Left colon (tissue), 2 donors: ENCODE measurements at regions not wholly inside any gene's neighbourhood (a gene's known extent, or its start where the extent isn't known, plus 50 kb on each side); places are given as distances from the start of the nearest gene placed in this dataset.
"Not testable (repeated sequence)": the region's sequence is repeated elsewhere in the genome, so short reads cannot be mapped to it uniquely, and the experiment has no call there.

Experiments
- ATAC-seq: fragments of 200-7000 bp; cut with Tn5 transposase; one replicate; pipeline ENCODE4 v1.9.1; 2020; ENCODE audit warnings: mild to moderate bottlenecking, moderate library complexity
- DNase-seq, 2 donors: peaks; one replicate each; pipeline ENCODE4 v3.0.0-alpha.2; 2020
- intact Hi-C, 2 donors: fragments of 100-400 bp; cut with DNase I in 1 of 2; cut with micrococcal nuclease in 1 of 2; formaldehyde crosslinking; loops; one replicate each; pipeline versions ENCODE4 v1.11.2 to v1.14.0; 2022; cut with DNase I, micrococcal nuclease
- donor health status: DM: no; HTN: no; CAD: no.
- donor health status: DM: yes; HTN: yes; CAD: no.

- intact Hi-C loops, result no loop called here
- DNase-seq (no peak), ATAC-seq (no peak)
Measured at GRCh38 chr2:208872591-208872990, 466.0 kb downstream of the PTH2R start.

DNA sequence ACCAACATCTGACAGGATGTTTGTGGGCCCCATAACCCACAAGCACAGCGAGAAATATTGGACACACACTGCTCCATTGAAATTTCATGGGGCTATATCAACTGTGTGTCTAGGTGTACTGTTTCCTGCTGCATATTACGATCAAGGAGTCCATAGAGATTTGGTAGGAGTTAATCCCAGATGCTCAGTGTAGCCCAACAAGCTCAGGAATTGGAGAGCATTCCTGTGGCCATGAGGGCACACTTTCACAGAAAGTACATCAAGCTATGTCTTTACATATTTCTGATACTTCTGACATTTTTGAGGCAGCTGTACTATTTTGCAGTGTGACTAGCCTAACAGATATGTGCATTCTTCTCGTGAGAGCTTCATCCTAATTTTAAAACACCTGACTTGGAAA is 473.1 kb downstream of the PTH2R start:
- intact Hi-C loops, result no loop called here
- no peak for DNase-seq
- ATAC-seq, result no peak

- intact Hi-C loops, result no loop called here
- DNase-seq (no peak), ATAC-seq (no peak)
Measured at GRCh38 chr2:208880171-208880570, 473.6 kb downstream of the PTH2R start.

- DNase-seq, result no peak
- intact Hi-C loops, result no loop called here
- no peak for ATAC-seq
Measured at GRCh38 chr2:208890486-208890885, 483.9 kb downstream of the PTH2R start.

- ATAC-seq, result no peak
- intact Hi-C loops, result no loop called here
Measured at GRCh38 chr2:208892203-208892602, 485.6 kb downstream of the PTH2R start.

GRCh38 chr2:208906330-208906729 is 499.7 kb downstream of the PTH2R start:
- intact Hi-C loops, result no loop called here
- DNase-seq (no peak), ATAC-seq (no peak)

More at GRCh38 chr2:208892203-208892602, 485.6 kb downstream of the PTH2R start:
- DNase-seq, result no peak

- ATAC-seq (no peak), DNase-seq (no peak)
- intact Hi-C loops, result no loop called here
Measured at GRCh38 chr2:208915401-208915800, 508.4 kb upstream of the MAP2 start.

DNA sequence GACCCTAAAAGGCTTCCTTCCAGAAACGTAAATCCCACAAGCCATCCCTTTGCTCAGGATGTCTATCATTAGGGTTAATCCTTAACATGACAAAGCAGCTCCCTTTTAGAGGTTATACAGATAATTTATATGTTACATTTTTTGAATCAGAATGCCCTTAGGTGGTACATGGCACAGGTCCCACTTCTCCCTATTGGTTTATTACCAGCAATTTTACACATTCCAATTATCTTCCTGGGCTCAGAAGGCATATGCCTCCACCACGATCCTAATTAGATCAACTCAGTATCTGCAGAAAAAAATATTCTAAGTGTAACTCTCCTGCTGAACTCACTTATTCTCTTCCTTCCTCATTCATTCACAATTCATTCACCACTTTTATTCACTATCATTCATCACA is 507.0 kb upstream of the MAP2 start:
- ATAC-seq, result no peak
- no peak for DNase-seq
- intact Hi-C loops, result no loop called here

GRCh38 chr2:208921358-208921757 is 502.5 kb upstream of the MAP2 start:
- ATAC-seq, DNase-seq, intact Hi-C loops: not testable (repeated sequence)

- DNase-seq (no peak), ATAC-seq (no peak)
- intact Hi-C loops, result no loop called here
Measured at GRCh38 chr2:208927867-208928266, 496.0 kb upstream of the MAP2 start.

- DNase-seq, result no peak
- intact Hi-C loops, result no loop called here
- no peak for ATAC-seq
Measured at GRCh38 chr2:208929139-208929864, 494.5 kb upstream of the MAP2 start.

DNA sequence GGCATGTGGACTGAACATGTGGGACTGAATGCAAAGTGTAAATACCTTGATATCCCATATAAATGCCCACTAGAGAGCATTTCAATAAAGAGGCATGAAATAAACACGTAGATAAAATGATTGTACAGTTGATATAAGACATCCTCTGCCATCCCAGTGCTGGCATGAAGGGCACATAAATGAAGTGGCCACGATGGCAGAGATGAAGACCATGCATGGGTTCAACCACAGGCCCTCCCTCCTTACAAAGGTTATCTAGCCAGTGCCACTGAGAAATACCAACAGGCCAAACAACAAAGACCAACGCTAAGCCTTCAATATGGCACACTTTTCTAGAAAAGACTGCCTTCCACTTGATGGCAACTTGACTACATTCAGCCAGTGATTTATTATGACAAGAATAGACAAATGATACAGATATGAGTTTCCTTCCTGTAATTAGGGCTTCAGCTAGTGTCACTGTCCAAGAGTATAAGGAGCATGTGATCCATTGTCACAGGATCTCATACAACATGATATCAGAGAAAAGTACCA is 493.9 kb upstream of the MAP2 start:
- DNase-seq (no peak), ATAC-seq (no peak)
- intact Hi-C loops, result no loop called here

DNA sequence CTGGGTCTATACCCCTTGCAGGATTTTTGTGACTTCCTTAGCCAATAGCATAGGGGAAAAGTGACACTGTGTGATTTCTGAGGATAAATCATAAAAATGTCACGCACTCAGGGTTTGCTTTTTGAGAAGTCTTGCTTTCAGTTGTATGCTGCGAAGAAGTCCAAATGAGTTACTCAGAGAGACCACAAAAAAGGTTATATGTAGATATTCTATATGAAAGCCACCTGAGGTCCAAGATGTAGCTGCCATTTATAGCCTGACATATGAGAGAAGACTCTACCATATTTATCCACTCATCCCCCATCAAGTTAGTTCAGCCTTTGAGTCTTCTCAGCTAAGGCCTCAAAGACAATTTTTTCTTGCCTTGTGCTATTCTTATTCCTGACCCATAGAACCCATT is 488.3 kb upstream of the MAP2 start:
- ATAC-seq (no peak), DNase-seq (no peak)
- intact Hi-C loops, result no loop called here

DNA sequence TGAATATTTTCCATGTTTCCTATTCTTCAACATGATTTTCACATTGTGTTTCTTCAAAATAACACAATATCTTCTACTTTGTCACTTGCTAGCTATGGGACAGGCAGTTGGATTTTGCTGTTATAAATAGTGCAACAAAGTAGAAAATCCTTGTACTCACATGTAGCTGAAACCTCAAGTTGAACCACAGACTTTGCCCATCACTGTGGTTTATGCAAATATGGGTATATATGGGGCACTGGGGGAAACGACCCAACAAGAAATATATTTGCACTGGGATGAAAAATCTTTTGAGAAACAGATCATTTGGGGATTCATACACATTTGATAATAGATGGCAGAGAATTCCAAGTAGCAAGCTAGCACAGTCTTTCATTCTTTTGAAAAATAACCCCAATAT is 486.3 kb upstream of the MAP2 start:
- no peak for ATAC-seq
- intact Hi-C loops, result no loop called here
- no peak for DNase-seq

DNA sequence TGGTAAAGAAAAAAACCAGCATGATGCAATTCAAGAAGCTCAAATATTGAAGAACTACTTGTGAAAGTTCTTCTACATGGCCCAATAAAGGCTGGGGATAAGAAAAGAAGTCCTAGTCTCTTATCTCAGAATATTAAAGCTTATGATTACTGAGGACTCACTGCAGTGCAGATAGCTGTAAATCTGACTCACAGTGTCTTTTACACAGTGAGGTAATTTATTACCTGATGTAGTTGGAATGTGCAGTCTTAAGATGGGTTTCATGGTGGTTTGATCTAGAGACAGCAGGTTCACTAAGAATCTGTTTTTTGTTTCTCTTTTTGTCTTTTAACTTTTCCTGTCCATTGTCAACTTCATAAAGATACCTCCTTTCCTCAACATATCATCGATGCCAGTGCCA is 484.0 kb upstream of the MAP2 start:
- intact Hi-C loops, result no loop called here
- DNase-seq (no peak), ATAC-seq (no peak)

- intact Hi-C loops, result no loop called here
- no peak for DNase-seq
- no peak for ATAC-seq
Measured at GRCh38 chr2:208945719-208946256, 478.1 kb upstream of the MAP2 start.

DNA sequence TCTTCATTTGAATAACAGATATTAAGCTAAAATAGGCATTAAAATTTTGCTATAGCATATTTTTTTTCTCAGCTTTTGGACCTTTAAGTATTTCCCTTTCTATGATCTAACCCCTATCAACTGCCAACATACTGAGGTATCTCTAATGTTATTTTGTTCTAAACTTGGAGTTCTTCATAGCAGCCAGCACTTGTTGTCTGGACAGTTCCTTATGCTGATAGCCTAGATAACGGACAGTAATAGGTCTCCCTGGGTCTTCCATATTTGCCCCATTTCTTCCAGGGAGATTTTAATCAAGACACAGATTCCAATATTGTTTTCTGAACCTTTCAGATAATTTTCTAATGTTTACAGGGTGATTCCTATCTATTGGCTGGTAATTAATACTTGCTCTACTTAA is 475.8 kb upstream of the MAP2 start:
- ATAC-seq (no peak), DNase-seq (no peak)
- intact Hi-C loops, result no loop called here

- DNase-seq (no peak), ATAC-seq (no peak)
- intact Hi-C loops, result no loop called here
Measured at GRCh38 chr2:208970070-208970469, 453.8 kb upstream of the MAP2 start.

- DNase-seq (no peak), ATAC-seq (no peak)
- intact Hi-C loops, result no loop called here
Measured at GRCh38 chr2:208977582-208977981, 446.3 kb upstream of the MAP2 start.

GRCh38 chr2:208978946-208979345 is 444.9 kb upstream of the MAP2 start:
- no peak for ATAC-seq
- no peak for DNase-seq
- intact Hi-C loops, result no loop called here

- intact Hi-C loops, result no loop called here
- ATAC-seq (no peak), DNase-seq (no peak)
Measured at GRCh38 chr2:208980321-208980720, 443.5 kb upstream of the MAP2 start.
